Activated T-helper 2 cell treated with anti-CD3 and anti-CD28 coated beads, Interferon-gamma antibody, Interleukin-2, Interleukin-4, amounts not matched to agents 10 μg/mL and 5 μg/mL and 100 μg/mL, durations not matched to agents 14 hours and 24 hours and 36 hours (primary cell): ENCODE measurements at regions not wholly inside any gene's neighbourhood (a gene's known extent, or its start where the extent isn't known, plus 50 kb on each side); places are given as distances from the start of the nearest gene placed in this dataset.

Experiments used
- DNase-seq: peaks from one replicate; pipeline ENCODE4 v3.0.0; 2021; ENCODE audit warnings: low spot score
- H3K27ac Mint-ChIP-seq: one replicate; pipeline ENCODE4 v1.8.0; 2021; ENCODE audit warnings: mixed read lengths
- H3K27me3 Mint-ChIP-seq: one replicate; pipeline ENCODE4 v1.8.0; 2021; ENCODE audit warnings: low read depth, mixed read lengths
- H3K36me3 Mint-ChIP-seq: one replicate; pipeline ENCODE4 v1.8.0; 2021; ENCODE audit warnings: low read depth, mixed read lengths
- H3K4me1 Mint-ChIP-seq: one replicate; pipeline ENCODE4 v1.8.0; 2021; ENCODE audit warnings: low read depth, mixed read lengths
- H3K4me3 Mint-ChIP-seq: one replicate; pipeline ENCODE4 v1.8.0; 2021; ENCODE audit warnings: low read depth, mild to moderate bottlenecking, moderate library complexity, mixed read lengths
- H3K9me3 Mint-ChIP-seq: one replicate; pipeline ENCODE4 v1.8.0; 2021; ENCODE audit warnings: mixed read lengths
- intact Hi-C: fragments of 100-400 bp; cut with micrococcal nuclease; formaldehyde crosslinking; loops from one replicate; pipeline ENCODE4 v1.15.1; 2023

DNA sequence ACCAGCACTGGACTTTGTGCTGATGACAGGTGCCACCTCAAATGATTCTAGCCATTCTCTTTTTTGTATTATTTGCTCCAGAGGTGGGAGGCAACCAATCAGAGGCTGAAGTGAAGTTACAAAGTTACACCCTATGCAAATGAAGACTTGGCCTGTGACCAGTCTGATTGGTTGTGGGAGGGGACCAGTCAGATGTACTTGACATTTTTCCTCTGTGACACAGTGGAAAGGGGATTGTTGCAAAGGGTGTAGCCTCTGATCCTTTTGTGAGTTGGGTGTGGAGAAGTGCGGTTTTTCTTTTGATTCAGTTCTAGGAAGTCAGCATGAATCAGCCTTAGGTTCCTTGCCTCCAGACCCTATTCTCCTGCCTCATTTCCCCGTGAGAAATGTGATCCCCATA is 244.0 kb downstream of the ARL6IP6 start:
- no peak for DNase-seq
- Mint-ChIP-seq H3K36me3 (no peaks in the 10 kb centered on the region), H3K4me1 (no peaks in the 10 kb centered on the region), H3K9me3 (no peaks in the 10 kb centered on the region), H3K4me3 (no peak overlapping the region), H3K27ac (no peak overlapping the region), H3K27me3 (no peaks in the 10 kb centered on the region)
- intact Hi-C loops, result no loop called here

DNA sequence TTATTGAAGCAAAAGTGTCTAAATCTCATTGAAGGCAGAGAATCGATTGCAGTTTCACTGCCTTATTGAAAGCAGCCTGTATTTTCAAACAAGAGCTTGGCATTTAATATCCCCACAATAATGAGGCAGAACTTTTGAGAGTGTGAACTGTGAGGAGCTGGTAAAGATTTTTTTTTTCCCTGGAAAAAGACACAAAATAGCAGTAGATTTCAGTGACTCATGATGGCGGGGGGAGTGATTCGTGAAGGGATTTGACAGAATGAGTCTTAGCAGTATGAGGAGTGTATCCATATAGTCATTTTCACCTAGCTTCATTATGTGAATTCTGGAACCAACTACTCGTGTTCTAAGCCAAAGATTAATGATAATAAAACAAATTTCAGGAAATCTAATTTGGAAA is 242.9 kb downstream of the ARL6IP6 start:
- no peaks in the 10 kb centered on the region for H3K9me3 Mint-ChIP-seq
- H3K4me3 Mint-ChIP-seq, result no peak overlapping the region
- H3K27ac Mint-ChIP-seq, result no peak overlapping the region
- no peaks in the 10 kb centered on the region for H3K4me1 Mint-ChIP-seq
- intact Hi-C loops, result no loop called here
- H3K36me3 Mint-ChIP-seq, result no peaks in the 10 kb centered on the region
- H3K27me3 Mint-ChIP-seq, result no peaks in the 10 kb centered on the region
- no peak for DNase-seq

DNA sequence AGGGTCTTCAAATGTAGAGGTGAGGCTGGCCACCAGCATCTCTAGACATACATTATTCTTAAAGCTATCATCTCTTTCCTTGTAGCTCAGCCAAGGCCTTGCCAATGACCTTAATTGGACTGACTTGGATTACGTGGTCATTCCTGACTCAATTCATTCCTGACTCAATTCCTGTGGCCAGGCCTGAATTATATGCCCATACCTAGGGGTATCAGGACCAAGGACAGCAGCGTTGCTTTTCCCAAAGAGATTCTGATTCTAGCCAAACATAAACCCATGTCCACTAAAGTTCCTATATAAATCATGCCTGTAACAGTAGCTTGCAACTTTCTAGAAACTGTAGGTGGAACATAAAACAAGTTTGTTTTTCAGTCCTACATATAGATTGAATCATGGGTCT is 231.7 kb downstream of the ARL6IP6 start:
- no peak for DNase-seq
- Mint-ChIP-seq H3K4me3 (no peak overlapping the region), H3K4me1 (no peaks in the 10 kb centered on the region), H3K27ac (no peak overlapping the region), H3K36me3 (no peaks in the 10 kb centered on the region), H3K9me3 (no peaks in the 10 kb centered on the region), H3K27me3 (no peaks in the 10 kb centered on the region)
- intact Hi-C loops, result no loop called here

DNA sequence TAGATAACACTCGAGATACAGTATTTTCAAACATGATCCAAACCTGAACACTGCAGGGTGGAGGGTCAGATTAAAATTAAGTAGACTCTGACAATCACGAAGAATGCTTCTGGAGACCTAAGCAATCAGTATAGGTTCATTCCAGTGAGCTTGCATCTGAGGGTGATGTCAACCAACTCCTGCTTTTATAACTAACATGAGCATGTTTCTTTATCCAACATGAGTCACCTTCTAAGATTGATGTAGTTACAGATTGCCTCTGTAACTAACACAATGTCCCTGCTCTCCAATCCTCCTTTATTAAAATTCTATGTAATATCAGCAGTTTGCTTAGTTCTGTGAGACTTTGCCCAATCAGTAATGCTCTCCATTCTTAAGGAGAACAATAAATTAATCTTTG is 225.7 kb downstream of the ARL6IP6 start:
- no peaks in the 10 kb centered on the region for H3K4me1 Mint-ChIP-seq
- H3K4me3 Mint-ChIP-seq, result no peak overlapping the region
- H3K27me3 Mint-ChIP-seq, result no peaks in the 10 kb centered on the region
- intact Hi-C loops, result no loop called here
- H3K36me3 Mint-ChIP-seq, result no peaks in the 10 kb centered on the region
- no peak overlapping the region for H3K27ac Mint-ChIP-seq
- no peaks in the 10 kb centered on the region for H3K9me3 Mint-ChIP-seq
- DNase-seq, result no peak

DNA sequence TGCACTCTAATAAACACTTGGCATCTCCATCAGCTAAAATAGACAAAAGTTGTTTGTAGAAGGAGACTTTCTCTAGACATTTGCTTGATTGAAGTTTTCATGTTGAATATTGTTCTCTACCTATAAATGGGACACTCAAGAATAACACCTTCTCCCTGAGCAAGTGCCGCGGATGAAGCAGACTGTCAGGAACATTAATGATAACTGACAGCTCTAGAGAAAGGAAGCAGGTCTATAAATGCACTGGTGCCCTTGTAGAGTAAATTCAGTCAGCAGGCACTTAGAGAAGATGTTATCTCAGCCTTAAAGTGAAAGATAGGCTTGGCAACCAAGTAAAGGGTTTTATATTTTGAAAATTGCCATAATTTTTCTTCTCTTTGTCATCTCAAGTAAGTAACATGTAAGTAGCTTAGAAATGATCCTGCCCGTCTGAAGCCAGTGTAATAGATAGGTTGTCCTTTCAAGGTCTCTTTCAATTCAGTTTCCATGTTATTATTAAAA is 224.6 kb downstream of the ARL6IP6 start:
- H3K4me1 Mint-ChIP-seq, result no peaks in the 10 kb centered on the region
- no peak for DNase-seq
- H3K36me3 Mint-ChIP-seq, result no peaks in the 10 kb centered on the region
- intact Hi-C loops, result no loop called here
- peaks cover 3% of the 10 kb centered on the region for H3K9me3 Mint-ChIP-seq
- no peaks in the 10 kb centered on the region for H3K27me3 Mint-ChIP-seq
- no peak overlapping the region for H3K27ac Mint-ChIP-seq
- no peak overlapping the region for H3K4me3 Mint-ChIP-seq

DNA sequence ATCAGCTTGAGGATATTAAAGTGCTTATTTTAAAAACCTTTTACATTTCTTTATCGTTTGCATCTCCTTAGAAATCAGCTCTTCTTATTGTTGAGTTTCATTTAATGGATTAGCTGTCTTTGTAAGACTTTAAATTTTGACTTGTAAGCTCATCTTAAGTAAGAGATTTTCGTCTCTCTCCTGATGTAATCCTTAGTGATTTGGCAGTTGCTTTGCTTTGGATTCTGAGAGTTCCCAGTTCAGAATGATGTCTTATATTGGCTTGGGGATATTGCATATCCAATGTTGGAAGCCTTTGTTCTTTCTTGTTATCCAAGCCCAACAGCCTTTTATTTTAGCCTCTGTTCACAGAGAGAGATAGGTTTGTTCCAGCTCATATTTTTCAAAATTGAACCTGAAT is 212.1 kb downstream of the ARL6IP6 start:
- Mint-ChIP-seq H3K36me3 (no peaks in the 10 kb centered on the region), H3K4me3 (no peak overlapping the region), H3K4me1 (no peaks in the 10 kb centered on the region), H3K9me3 (no peaks in the 10 kb centered on the region), H3K27ac (no peak overlapping the region), H3K27me3 (no peaks in the 10 kb centered on the region)
- DNase-seq, result no peak
- intact Hi-C loops, result no loop called here

DNA sequence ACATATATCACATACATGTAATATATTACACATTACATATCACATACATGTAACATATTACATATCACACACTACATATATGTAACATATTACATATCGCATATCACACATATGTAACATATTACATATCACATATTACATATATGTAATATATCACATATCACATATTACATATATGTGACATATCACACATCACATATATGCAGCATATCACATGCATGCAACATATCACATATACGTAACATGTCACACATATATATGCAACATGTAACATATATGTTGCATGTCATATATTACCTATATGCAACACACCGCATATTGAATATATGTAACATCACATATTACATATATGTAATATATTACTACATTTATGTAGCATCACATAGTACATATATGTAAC is 211.2 kb downstream of the ARL6IP6 start:
- H3K4me3 Mint-ChIP-seq, result no peak overlapping the region
- no peak for DNase-seq
- H3K9me3 Mint-ChIP-seq, result no peaks in the 10 kb centered on the region
- H3K36me3 Mint-ChIP-seq, result no peaks in the 10 kb centered on the region
- H3K27ac Mint-ChIP-seq, result no peak overlapping the region
- intact Hi-C loops, result no loop called here
- no peaks in the 10 kb centered on the region for H3K27me3 Mint-ChIP-seq
- H3K4me1 Mint-ChIP-seq, result no peaks in the 10 kb centered on the region

DNA sequence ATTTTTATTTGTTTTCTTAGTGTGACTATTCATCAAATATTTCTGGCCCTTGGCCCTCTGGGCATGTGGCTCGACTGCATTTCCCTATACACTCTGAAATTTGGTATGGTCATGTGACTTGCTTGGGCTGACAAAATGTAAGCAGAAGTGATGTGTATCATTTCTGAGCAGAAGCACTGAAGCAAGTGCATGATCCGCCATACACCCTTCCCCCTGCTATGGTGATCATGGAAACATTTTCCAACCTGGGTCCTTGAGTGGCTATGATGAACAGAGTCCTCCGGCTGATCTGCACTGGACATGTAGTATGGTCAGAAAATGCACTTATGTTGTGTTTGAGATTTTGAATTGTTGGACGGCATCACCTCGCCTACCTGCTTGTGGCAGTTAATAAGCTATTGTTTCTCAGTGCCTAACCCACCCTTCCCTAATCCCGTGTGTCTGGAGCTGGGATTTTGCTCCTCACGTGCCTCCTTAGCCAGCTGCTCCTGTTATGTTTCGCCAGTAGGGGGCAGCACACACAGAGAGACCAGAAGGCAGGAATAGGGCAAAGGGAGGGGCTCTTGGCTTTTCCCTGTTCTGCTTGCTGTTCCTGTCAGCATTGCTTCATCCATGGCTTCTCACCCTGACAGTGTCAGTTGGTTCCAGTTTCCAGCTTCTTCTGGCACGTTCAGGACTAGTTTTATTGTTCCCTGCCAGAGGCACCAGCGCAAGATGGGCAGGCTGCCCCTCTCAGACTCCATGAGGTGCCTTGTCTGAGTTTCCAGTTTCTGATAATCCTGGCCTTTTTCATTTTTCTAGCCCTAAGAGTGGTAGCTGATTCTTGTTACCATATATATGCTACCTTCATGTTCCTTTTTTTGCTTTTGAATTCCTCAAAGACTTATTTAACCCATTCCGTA is 207.4 kb downstream of the ARL6IP6 start:
- Mint-ChIP-seq H3K36me3 (no peaks in the 10 kb centered on the region), H3K4me3 (no peak overlapping the region), H3K27me3 (no peaks in the 10 kb centered on the region), H3K4me1 (no peaks in the 10 kb centered on the region), H3K27ac (no peak overlapping the region), H3K9me3 (no peaks in the 10 kb centered on the region)
- intact Hi-C loops, result loop anchor here (2.0 kb wide), 1 partner anchor 553 kb away; the partner anchor contains the start of gene RPRM
- DNase-seq, result peak; percentile 12

DNA sequence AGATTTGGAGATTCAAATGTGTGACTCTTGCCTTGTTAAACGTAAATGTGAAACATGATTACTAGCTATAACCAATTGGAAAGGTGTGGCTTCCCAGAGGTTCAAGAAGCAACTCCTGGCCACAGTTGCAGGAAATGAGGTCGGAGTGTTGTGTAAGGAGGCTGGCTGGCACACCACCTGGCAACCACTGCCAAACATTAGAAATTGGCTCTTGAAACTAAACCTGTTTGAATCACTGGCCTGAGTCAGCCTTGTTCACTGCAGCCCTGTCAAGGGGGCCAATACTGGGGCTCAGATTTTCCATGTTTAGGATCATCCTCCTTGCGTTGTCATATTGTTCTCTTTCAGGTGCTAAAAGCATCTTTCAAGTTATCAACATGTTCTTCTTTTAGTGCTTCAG is 206.3 kb downstream of the ARL6IP6 start:
- H3K4me3 Mint-ChIP-seq, result no peak overlapping the region
- no peak for DNase-seq
- H3K27me3 Mint-ChIP-seq, result no peaks in the 10 kb centered on the region
- H3K9me3 Mint-ChIP-seq, result no peaks in the 10 kb centered on the region
- H3K4me1 Mint-ChIP-seq, result no peaks in the 10 kb centered on the region
- intact Hi-C loops, result no loop called here
- H3K27ac Mint-ChIP-seq, result no peak overlapping the region
- H3K36me3 Mint-ChIP-seq, result no peaks in the 10 kb centered on the region

DNA sequence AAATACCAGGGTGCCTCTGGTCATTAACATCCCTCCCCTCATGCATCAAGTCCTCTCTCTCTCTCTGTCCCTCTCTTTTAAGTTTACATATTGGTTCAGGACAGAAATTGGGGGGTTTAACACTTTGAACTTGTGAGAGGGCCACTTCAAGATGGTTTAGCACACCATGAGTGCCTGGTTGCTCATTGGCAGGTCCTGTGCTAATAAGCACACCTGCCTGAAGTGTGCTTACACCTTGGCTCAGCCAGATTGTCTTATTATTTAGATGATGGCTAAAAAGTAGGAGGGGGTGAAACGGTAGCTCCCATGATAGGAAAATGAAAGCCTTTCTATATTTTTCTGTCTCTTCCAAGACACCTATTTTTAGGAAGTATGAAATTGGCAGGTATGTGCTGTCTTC is 205.8 kb downstream of the ARL6IP6 start:
- intact Hi-C loops, result no loop called here

DNA sequence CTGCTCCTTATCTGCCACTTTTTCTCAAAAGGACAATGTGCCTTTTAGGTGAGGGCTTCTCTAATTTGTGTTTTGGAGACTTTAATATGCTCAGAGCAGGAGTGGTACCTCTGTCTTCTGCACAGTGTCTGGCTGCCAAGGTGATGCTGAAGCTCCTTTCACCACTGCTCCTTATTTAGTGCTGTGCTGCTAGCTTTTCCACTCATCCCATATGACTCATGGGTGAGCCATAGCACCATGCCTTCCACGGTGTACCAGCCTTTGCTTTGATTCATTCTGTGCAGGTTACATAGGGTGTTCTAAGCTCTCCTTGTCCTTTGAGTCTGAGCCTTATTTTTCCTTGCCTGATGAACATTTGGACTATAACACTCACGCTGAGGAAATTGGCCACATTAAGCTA is 202.4 kb downstream of the ARL6IP6 start:
- Mint-ChIP-seq H3K4me1 (no peaks in the 10 kb centered on the region), H3K4me3 (no peak overlapping the region), H3K27me3 (no peaks in the 10 kb centered on the region), H3K36me3 (no peaks in the 10 kb centered on the region), H3K9me3 (no peaks in the 10 kb centered on the region), H3K27ac (no peak overlapping the region)
- intact Hi-C loops, result no loop called here
- DNase-seq, result no peak

More for the DNA sequence above, 205.8 kb downstream of the ARL6IP6 start:
- no peak overlapping the region for H3K4me3 Mint-ChIP-seq
- no peak overlapping the region for H3K27ac Mint-ChIP-seq
- no peaks in the 10 kb centered on the region for H3K4me1 Mint-ChIP-seq
- no peaks in the 10 kb centered on the region for H3K27me3 Mint-ChIP-seq
- no peak for DNase-seq
- no peaks in the 10 kb centered on the region for H3K36me3 Mint-ChIP-seq
- H3K9me3 Mint-ChIP-seq, result no peaks in the 10 kb centered on the region

DNA sequence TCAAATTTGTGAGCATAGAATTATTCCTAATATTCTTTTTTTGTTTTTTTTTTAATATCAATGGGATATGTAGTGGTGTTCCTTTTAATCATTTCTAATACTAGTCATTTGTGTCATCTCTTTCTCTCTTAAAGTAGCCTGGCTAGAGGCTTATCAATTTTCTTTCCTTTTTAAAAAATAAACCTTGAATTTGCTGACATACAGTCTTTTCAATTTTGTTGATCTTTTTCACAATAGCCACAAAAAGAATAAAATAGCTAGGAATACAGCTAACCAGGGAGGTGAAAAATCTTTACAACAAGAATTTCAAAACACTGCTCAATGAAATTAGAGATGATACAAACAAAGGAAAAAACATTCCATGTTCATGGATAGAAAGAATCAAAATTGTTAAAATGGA is 192.6 kb downstream of the ARL6IP6 start:
- no peaks in the 10 kb centered on the region for H3K36me3 Mint-ChIP-seq
- DNase-seq, result no peak
- no peak overlapping the region for H3K4me3 Mint-ChIP-seq
- H3K27ac Mint-ChIP-seq, result no peak overlapping the region
- H3K4me1 Mint-ChIP-seq, result no peaks in the 10 kb centered on the region
- H3K9me3 Mint-ChIP-seq, result no peaks in the 10 kb centered on the region
- no peaks in the 10 kb centered on the region for H3K27me3 Mint-ChIP-seq
- intact Hi-C loops, result no loop called here

DNA sequence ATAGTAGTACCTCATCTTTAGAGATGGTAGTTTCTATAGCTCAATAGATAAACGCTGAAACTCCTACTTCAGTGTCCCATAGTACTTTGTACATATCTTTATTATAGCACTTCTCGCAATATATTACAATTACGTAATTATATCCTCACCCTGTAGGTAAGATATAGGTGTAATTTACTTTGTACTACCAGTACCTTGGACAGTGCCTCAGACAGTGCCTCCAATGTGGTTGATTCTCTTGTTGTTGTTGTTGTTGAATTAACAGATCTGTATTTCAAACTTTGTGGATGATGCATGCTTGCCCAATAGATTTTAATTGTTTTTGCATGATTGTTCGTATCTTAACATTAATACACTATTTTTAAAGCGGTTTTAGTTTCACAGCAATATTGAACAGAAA is 188.6 kb downstream of the ARL6IP6 start:
- no peaks in the 10 kb centered on the region for H3K9me3 Mint-ChIP-seq
- H3K4me3 Mint-ChIP-seq, result no peak overlapping the region
- no peak overlapping the region for H3K27ac Mint-ChIP-seq
- no peak for DNase-seq
- H3K4me1 Mint-ChIP-seq, result no peaks in the 10 kb centered on the region
- intact Hi-C loops, result no loop called here
- no peaks in the 10 kb centered on the region for H3K27me3 Mint-ChIP-seq
- H3K36me3 Mint-ChIP-seq, result no peaks in the 10 kb centered on the region
